HG03520 (cell line): ENCODE measurements at regions not wholly inside any gene's neighbourhood (a gene's known extent, or its start where the extent isn't known, plus 50 kb on each side); places are given as distances from the start of the nearest gene placed in this dataset.
"Not testable (repeated sequence)": the region's sequence is repeated elsewhere in the genome, so short reads cannot be mapped to it uniquely, and the experiment has no call there.

Experiments used
- ATAC-seq: cut with Tn5 transposase; IDR thresholded peaks from one replicate; pipeline ENCODE4 v1.9.1; 2021; ENCODE audit warnings: mild to moderate bottlenecking, moderate library complexity; ENCODE audit not compliant: unreplicated experiment

DNA sequence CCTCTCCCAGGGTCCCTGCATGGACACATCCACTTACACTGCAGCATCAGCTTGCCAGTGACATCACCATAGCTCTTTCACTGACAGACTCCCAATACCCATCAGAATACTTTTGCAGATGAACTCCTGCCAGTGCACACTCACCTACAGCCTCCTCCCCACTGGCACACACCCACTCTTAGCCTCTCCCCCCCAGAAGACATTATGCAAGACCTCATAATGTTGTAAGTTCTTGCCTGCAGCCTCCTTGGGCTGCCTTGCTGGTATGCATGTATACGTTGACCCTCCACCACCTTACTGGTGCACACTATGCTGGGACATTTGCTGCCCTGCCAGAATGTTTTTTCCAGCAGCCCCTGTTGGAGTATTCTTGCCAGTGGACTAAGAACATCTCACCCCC lies 324.2 kb downstream of the AEBP2 start:
- ATAC-seq = no peak

GRCh38 chr12:19764408-19764807 lies 325.1 kb downstream of the AEBP2 start:
- no peak for ATAC-seq

DNA sequence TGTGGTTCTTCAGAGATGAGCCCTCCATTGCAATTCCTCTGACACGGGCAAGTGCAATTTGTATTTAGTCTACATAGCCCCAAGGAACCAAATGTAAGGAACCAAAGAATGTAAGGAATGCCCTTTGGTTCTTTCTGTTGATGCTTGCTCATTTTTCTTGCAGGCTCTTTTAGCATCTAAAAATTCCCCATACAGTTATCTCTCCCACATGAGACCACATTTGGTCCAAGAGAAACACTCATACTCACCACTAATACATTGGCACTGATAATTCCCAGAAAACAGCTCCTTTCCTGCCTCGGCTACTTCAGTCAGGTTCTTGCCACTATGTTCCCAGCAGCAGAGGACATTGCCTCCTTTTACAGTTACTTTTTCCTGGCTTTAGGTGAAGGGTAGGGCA lies 332.6 kb downstream of the AEBP2 start:
- ATAC-seq = no peak

DNA sequence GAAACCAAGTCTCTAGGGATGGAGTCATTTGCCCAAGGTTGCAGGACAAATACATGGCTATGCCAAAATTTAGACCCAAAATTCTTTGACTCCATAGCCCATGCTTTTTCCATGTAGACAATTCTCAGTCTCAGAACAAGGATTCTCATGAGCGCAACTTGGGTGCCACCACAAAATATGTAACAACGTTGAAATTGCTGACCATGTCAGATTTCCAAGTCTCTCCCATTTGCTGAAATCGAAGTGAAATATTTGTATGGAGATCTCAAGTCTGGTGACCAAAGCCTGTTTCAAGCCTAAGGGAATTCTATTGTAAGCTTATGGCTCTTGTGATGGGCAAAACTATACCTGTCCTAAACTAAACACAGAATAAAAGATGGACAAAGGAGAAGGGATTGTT lies 333.5 kb downstream of the AEBP2 start:
- no peak for ATAC-seq

- no peak for ATAC-seq
These were observed 335.9 kb downstream of the AEBP2 start for GRCh38 chr12:19775241-19775640.

- not testable (repeated sequence) for ATAC-seq
These were observed 336.7 kb downstream of the AEBP2 start for GRCh38 chr12:19775976-19776375.

- ATAC-seq = no peak
These were observed 338.9 kb downstream of the AEBP2 start for GRCh38 chr12:19778172-19778571.

- no peak for ATAC-seq
These were observed 339.5 kb downstream of the AEBP2 start for GRCh38 chr12:19778797-19779196.

DNA sequence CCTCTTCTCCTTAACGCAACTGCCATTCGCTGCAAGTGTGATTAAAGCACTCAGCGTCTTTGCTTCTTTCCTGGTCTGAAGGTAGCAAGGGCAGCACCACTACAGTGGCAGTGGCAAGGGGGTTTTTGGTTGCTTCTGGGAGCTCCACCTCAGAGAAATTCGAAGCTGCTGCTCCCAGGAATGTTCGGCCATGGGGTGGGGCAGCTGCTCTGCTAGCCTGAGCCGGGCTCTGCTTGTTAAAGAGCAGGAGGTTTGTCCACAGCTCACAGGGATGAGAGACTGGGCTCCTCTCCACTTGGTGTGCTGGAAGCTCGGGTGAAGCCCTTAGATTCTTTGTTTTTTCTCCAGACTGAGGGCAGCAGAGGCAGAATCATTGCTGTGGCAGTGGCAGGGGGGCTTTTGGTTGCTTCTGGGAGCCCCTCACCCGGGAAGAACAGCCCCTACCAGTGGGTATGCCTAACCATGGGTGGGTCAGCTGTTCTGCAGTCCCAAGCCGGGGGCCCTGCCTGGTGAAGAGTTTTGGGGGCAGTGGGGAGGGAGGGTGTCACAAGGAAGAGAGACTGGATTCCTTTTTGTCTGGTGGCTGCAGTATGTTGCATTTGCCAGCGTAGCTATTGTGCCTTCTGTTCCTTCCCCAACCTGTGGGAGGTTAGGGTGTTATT lies 340.2 kb downstream of the AEBP2 start:
- no peak for ATAC-seq

GRCh38 chr12:19780460-19780859 lies 341.2 kb downstream of the AEBP2 start:
- no peak for ATAC-seq

DNA sequence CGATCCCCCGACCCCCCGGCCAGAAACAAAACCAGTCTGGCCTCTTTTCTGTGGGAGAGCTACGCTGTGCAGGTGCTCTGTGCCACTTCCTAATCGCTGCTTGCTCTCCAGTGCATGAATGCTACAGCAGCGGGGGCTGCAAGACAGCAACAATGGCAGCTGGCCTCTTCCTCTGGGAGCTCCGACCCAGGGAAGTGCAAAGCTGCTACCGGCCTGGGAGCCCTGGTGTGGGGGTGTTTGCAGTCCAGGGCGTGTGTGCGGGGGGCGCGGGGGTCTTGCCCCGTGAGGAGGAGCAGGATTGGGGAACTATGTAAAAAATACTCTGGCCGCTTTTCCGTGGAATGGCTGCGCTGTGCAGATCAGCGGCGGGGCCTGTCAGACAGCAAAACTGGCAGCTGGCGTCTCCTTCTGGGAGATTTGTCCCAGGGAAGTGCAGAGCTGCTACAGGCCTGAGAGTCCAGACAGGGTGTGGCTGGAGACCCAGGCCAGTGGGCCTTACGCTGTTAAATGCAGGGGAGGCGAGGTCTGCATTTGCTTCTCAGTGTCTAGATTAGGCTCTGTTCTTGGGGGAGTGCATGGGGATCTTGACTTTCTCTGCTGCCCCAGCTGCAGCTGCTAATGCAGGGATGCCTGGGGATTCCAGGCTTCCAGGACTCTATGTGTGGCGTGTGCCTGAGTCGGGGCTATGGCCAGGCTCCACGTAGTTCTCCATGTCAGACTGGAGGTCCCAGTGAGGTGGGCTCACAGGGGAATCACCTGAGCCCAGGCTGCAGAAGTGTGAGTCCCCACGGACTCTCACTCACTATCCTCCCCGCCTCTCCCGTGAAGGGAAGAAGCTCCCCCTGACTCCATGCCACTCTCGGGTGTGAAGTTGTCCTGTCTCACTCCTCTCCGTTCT lies 344.5 kb downstream of the AEBP2 start:
- no peak for ATAC-seq

- no peak for ATAC-seq
These were observed 352.7 kb downstream of the AEBP2 start for GRCh38 chr12:19792028-19792427.

GRCh38 chr12:19794116-19794515 lies 354.8 kb downstream of the AEBP2 start:
- ATAC-seq = no peak

DNA sequence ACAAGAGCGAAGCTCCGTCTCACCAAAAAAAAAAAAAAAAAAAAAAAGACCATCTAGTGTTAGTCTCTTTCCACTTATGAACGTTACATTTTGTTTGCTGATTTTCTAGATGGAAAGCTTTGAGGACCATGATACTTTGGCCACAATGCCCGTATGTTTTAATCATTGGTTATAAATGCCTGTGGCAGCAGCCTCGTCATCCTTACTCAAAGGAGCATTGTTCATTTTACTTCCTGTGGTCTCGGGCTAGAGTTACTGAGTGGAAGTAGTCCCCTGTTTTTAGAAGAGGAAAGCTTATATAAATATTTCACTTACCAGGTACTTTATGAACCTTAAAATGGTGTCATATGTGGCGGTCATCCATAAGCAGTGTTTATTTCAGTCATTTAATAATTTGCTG lies 359.9 kb downstream of the AEBP2 start:
- no peak for ATAC-seq

GRCh38 chr12:19799895-19800602 lies 360.8 kb downstream of the AEBP2 start:
- ATAC-seq = no peak

- no peak for ATAC-seq
These were observed 361.6 kb downstream of the AEBP2 start for GRCh38 chr12:19800884-19801283.

DNA sequence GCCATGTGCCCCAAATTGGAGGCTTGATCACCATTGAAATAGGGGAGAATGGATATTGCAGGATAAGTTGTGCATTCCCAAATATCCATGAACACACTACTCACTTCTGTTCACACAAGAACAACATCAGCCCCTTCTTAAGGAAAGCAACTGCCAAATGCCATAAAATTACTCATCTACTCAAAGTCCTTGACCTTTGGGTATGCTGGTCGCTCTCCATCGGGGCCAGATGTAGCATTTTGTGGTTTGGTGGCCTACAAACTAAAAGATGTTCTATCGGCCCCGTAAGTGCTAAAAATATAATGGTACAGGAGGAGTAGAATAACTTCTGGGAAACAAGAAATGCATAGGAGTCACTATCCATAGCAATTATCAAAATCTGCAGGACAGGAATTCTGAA lies 362.6 kb downstream of the AEBP2 start:
- ATAC-seq = no peak

DNA sequence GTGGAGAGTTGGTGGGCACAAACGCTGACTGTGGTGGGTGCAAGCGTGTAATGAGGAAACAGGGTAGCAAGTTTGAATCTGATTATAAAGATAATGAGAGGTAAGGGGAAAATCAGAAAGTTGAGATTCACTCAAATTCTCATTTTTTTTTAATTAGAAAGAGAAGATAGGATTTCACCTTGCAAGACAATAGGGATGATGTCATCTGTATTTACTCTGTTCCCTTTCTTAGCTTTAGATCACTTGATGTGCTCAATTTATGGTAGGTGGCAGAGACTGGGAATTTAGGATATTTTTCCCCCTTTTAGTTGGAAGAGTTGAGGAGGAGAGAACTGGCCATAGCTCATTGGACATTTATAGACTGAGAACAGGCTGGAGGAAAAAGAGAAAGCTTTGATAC lies 363.6 kb downstream of the AEBP2 start:
- ATAC-seq = no peak

GRCh38 chr12:19804737-19805136 lies 365.4 kb downstream of the AEBP2 start:
- no peak for ATAC-seq

DNA sequence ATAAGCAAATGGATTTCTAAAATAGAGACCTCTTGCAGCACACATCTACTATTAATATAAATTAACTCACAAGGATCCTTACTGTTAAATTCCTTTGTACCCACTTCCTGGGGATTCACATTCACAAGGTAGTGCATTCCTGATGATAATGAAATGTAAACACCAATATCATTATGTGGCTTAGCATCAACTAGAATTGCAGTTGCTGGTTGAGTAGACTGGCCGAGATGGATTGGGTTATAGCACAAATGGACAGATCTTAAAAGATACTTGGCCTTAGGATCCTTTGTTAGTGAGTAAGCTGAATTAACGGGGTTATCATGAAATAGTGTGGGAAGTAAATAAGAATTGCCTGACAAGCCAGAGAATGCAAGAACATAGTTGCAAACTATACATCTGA lies 369.1 kb downstream of the AEBP2 start:
- ATAC-seq = no peak

- no peak for ATAC-seq
These were observed 370.9 kb downstream of the AEBP2 start for GRCh38 chr12:19810213-19810612.

DNA sequence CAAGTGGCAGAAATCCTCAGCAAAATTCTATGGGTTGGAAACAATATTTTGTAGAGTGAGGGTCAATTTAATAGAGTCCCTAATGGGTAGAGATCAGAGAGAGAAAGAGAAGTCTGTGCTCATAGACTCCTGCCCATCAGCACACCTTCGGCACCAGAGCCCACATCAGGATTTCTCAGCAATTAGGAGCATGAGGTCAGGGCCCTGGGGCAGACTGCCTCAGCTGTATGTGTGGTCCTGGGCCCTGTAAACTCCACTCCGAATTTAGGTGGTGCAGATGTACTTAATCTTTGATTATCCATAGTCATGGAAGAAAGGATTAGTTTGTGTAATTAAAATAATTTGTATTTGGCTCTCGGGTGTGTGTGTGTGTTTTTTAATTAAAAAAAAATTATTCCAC lies 372.6 kb downstream of the AEBP2 start:
- no peak for ATAC-seq
